Spleen (tissue), 7 donors: ENCODE measurements at regions not wholly inside any gene's neighbourhood (a gene's known extent, or its start where the extent isn't known, plus 50 kb on each side); places are given as distances from the start of the nearest gene placed in this dataset.

Experiments
- CTCF ChIP-seq, 11 experiments: fragments of 200-600 bp in 7 of 11; fragments of 450-650 bp in 4 of 11; sonication (generic) in 4 of 11; IDR thresholded peaks in 8 of 11; conservative IDR thresholded peaks in 3 of 11; 1 replicate in 7 of 11; 2 replicates in 4 of 11; pipeline versions ENCODE4 v1.4.0 to v1.8.0; 2016 to 2021; ENCODE audit warnings: antibody characterized with exemption in 11 of 11, inconsistent platforms in 4 of 11, mild to moderate bottlenecking in 1 of 11
- POLR2A ChIP-seq, 3 donors: fragments of 450-650 bp; IDR thresholded peaks; one replicate each; pipeline ENCODE4 v1.5.1; 2017; ENCODE audit warnings: antibody characterized with exemption in 3 of 3, mild to moderate bottlenecking in 1 of 3
- POLR2AphosphoS5 ChIP-seq, 3 donors: sonication (generic); formaldehyde crosslinking; IDR thresholded peaks; one replicate each; pipeline ENCODE4 v1.5.1; 2017; ENCODE audit warnings: antibody characterized with exemption in 3 of 3
- donor health status: DM: no; HTN: no; CAD: no; lungs with moderate emphysema.
- donor health status: DM: no; HTN: no; CAD: no.
- donor health status: DM: no; HTN: no; CAD: no.

GRCh38 chr2:217396586-217396985 is 536.7 kb upstream of the TNP1 start:
- TF ChIP-seq CTCF (IDR thresholded peaks at IDR 0.05 in 8 of 11, conservative IDR thresholded peaks at IDR 0.05 in 3 of 11): no peak
- no peak for TF ChIP-seq POLR2AphosphoS5 (IDR thresholded peaks at IDR 0.05)
- TF ChIP-seq POLR2A (IDR thresholded peaks at IDR 0.05): no peak
